Hematopoietic multipotent progenitor cell treated with erythropoietin and hydrocortisone succinate and interleukin-3 and kit ligand, for 8 days (in vitro differentiated cells): ENCODE measurements at regions not wholly inside any gene's neighbourhood (a gene's known extent, or its start where the extent isn't known, plus 50 kb on each side); places are given as distances from the start of the nearest gene placed in this dataset.

ENCODE experiments used
- DNase-seq: peaks from one replicate; pipeline ENCODE4 v3.0.0-alpha.2; 2015

- no peak for DNase-seq
Measured at GRCh38 chr3:128569756-128570155, 76.8 kb upstream of the GATA2 start.

- DNase-seq: no peak
Measured at GRCh38 chr3:128568602-128569490, 75.8 kb upstream of the GATA2 start.

GRCh38 chr3:128567705-128568356, 74.8 kb upstream of the GATA2 start:
- no peak for DNase-seq

GRCh38 chr3:128567141-128567540, 74.1 kb upstream of the GATA2 start:
- DNase-seq: no peak

- DNase-seq: no peak
Measured at GRCh38 chr3:128563439-128563838, 70.4 kb upstream of the GATA2 start.

- DNase-seq: no peak
Measured at GRCh38 chr3:128561504-128561903, 68.5 kb upstream of the GATA2 start.

GRCh38 chr3:128560768-128561167, 67.8 kb upstream of the GATA2 start:
- DNase-seq: no peak

GRCh38 chr3:128559486-128560225, 66.7 kb upstream of the GATA2 start:
- DNase-seq: no peak

- DNase-seq: no peak
Measured at GRCh38 chr3:128557531-128558280, 64.7 kb upstream of the GATA2 start.

GRCh38 chr3:128556907-128557306, 63.9 kb upstream of the GATA2 start:
- DNase-seq: no peak

GRCh38 chr3:128556384-128556783, 63.4 kb upstream of the GATA2 start:
- DNase-seq: no peak

- DNase-seq: no peak
Measured at GRCh38 chr3:128555841-128556240, 62.8 kb upstream of the GATA2 start.

GRCh38 chr3:128555098-128555825, 62.3 kb upstream of the GATA2 start:
- DNase-seq: no peak

GRCh38 chr3:128554465-128555097, 61.6 kb upstream of the GATA2 start:
- no peak for DNase-seq

- no peak for DNase-seq
Measured at GRCh38 chr3:128554100-128554464, 61.1 kb upstream of the GATA2 start.

GRCh38 chr3:128553560-128553959, 60.6 kb upstream of the GATA2 start:
- DNase-seq: no peak

- DNase-seq: no peak
Measured at GRCh38 chr3:128551867-128552266, 58.9 kb upstream of the GATA2 start.

- no peak for DNase-seq
Measured at GRCh38 chr3:128551451-128551850, 58.5 kb upstream of the GATA2 start.

GRCh38 chr3:128550471-128551126, 57.6 kb upstream of the GATA2 start:
- no peak for DNase-seq

GRCh38 chr3:128550113-128550440, 57.1 kb upstream of the GATA2 start:
- no peak for DNase-seq
